Astrocyte (in vitro differentiated cells and primary cell): ENCODE measurements at regions not wholly inside any gene's neighbourhood (a gene's known extent, or its start where the extent isn't known, plus 50 kb on each side); places are given as distances from the start of the nearest gene placed in this dataset.

Experiments
- EZH2 ChIP-seq: IDR thresholded peaks from 2 replicates; pipeline ENCODE4 v1.6.1; 2012; ENCODE audit warnings: mild to moderate bottlenecking, low read length, inconsistent platforms; ENCODE audit not compliant: insufficient read depth
- TF ChIP-seq, protein P1 (sequence below): IDR thresholded peaks from 2 replicates; pipeline ENCODE4 v1.5.1; 2011; ENCODE audit warnings: low read depth, mild to moderate bottlenecking, inconsistent platforms, low read length, moderate library complexity; ENCODE audit not compliant: insufficient read depth

DNA sequence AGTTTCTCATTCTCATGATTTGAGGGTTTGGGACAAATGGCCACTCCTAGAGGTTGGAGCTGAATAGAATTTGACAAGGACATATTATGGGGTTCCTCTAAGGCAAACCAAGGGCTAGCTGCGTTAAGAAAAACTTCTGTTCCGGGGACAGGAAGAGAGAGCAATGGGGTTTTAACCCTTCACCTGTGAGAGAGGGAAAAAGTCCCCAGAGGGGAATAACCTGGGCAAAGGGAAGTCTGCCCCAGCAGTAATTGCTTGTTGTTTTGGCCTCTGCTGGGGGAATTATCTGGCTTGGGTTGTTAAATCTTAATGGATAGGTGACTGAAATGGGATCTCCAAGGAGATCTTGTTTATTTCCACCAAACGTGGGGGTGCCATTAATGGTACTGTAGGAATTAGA lies 110.1 kb upstream of the MOCS2 start:
- TF ChIP-seq, protein P1, sequence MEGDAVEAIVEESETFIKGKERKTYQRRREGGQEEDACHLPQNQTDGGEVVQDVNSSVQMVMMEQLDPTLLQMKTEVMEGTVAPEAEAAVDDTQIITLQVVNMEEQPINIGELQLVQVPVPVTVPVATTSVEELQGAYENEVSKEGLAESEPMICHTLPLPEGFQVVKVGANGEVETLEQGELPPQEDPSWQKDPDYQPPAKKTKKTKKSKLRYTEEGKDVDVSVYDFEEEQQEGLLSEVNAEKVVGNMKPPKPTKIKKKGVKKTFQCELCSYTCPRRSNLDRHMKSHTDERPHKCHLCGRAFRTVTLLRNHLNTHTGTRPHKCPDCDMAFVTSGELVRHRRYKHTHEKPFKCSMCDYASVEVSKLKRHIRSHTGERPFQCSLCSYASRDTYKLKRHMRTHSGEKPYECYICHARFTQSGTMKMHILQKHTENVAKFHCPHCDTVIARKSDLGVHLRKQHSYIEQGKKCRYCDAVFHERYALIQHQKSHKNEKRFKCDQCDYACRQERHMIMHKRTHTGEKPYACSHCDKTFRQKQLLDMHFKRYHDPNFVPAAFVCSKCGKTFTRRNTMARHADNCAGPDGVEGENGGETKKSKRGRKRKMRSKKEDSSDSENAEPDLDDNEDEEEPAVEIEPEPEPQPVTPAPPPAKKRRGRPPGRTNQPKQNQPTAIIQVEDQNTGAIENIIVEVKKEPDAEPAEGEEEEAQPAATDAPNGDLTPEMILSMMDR: no peak
- no peak for TF ChIP-seq EZH2
